GM23338 (cell line): ENCODE measurements at regions not wholly inside any gene's neighbourhood (a gene's known extent, or its start where the extent isn't known, plus 50 kb on each side); places are given as distances from the start of the nearest gene placed in this dataset.

Source experiments
- ATAC-seq: fragments of 200-7000 bp; cut with Tn5 transposase; 3 replicates; pipeline ENCODE4 v1.9.1; 2020
- DNase-seq: peaks from one replicate; pipeline ENCODE4 v3.0.0-alpha.2; 2015; ENCODE audit warnings: low spot score
- H2AFZ ChIP-seq: fragments of 200-600 bp; sonication (generic); 2 replicates; pipeline ENCODE4 v1.8.0; 2016; ENCODE audit warnings: antibody characterized with exemption, mild to moderate bottlenecking, moderate library complexity
- H3F3A ChIP-seq: fragments of 200-600 bp; sonication (generic); replicated peaks from 2 replicates; pipeline ENCODE4 v1.8.0; 2017; ENCODE audit warnings: antibody characterized with exemption, mixed run types, low read depth
- H3K27ac ChIP-seq: fragments of 200-600 bp; sonication (generic); 2 replicates; pipeline ENCODE4 v1.6.1; 2016; ENCODE audit warnings: low read depth
- H3K27me3 ChIP-seq: fragments of 200-600 bp; sonication (generic); 2 replicates; pipeline ENCODE4 v1.8.0; 2016; ENCODE audit warnings: mild to moderate bottlenecking, mixed run types, moderate library complexity; ENCODE audit not compliant: insufficient read depth
- H3K36me3 ChIP-seq: fragments of 200-600 bp; sonication (generic); 2 replicates; pipeline ENCODE4 v1.8.0; 2016; ENCODE audit warnings: mild to moderate bottlenecking; ENCODE audit not compliant: insufficient read depth
- H3K4me1 ChIP-seq: fragments of 200-600 bp; sonication (generic); 2 replicates; pipeline ENCODE4 v1.8.0; 2016; ENCODE audit warnings: mild to moderate bottlenecking, moderate library complexity; ENCODE audit not compliant: insufficient read depth
- H3K4me2 ChIP-seq: fragments of 200-600 bp; sonication (generic); 2 replicates; pipeline ENCODE4 v1.7.1; 2017; ENCODE audit warnings: mixed run types
- H3K4me3 ChIP-seq: fragments of 200-600 bp; sonication (generic); 2 replicates; pipeline ENCODE4 v1.6.1; 2016; ENCODE audit warnings: mixed run types
- H3K79me2 ChIP-seq: fragments of 200-600 bp; sonication (generic); replicated peaks from 2 replicates; pipeline ENCODE4 v1.8.0; 2017; ENCODE audit warnings: mild to moderate bottlenecking; ENCODE audit not compliant: insufficient read depth
- H3K9me2 ChIP-seq: fragments of 200-600 bp; sonication (generic); 2 replicates; pipeline ENCODE4 v1.8.0; 2017; ENCODE audit not compliant: insufficient read depth
- H4K20me1 ChIP-seq: fragments of 200-600 bp; sonication (generic); replicated peaks from 2 replicates; pipeline ENCODE4 v1.8.0; 2017; ENCODE audit warnings: mild to moderate bottlenecking; ENCODE audit not compliant: insufficient read depth
- H3K27ac Mint-ChIP-seq: 2 replicates; pipeline ENCODE4 v1.8.0; 2020; ENCODE audit warnings: inconsistent platforms, mild to moderate bottlenecking, moderate library complexity, mixed read lengths
- H3K27me3 Mint-ChIP-seq: 3 replicates; pipeline ENCODE4 v1.8.0; 2022; ENCODE audit warnings: low read depth, mild to moderate bottlenecking, moderate library complexity, mixed read lengths, inconsistent platforms; ENCODE audit not compliant: insufficient read depth, poor library complexity
- H3K36me3 Mint-ChIP-seq: 3 replicates; pipeline ENCODE4 v1.8.0; 2021; ENCODE audit warnings: low read depth, mild to moderate bottlenecking, inconsistent platforms, moderate library complexity, mixed read lengths
- H3K4me1 Mint-ChIP-seq: 3 replicates; pipeline ENCODE4 v1.8.0; 2020; ENCODE audit warnings: mild to moderate bottlenecking, inconsistent platforms, mixed read lengths
- H3K4me3 Mint-ChIP-seq: 3 replicates; pipeline ENCODE4 v1.8.0; 2021; ENCODE audit warnings: moderate library complexity, mild to moderate bottlenecking, inconsistent platforms, mixed read lengths
- H3K9me3 Mint-ChIP-seq: 3 replicates; pipeline ENCODE4 v1.8.0; 2020; ENCODE audit warnings: moderate library complexity, mild to moderate bottlenecking, inconsistent platforms, mixed read lengths
- CREB1 ChIP-seq: fragments of 250-450 bp; sonication (Bioruptor Pico); IDR thresholded peaks from 2 replicates; pipeline ENCODE4 v1.5.0; 2020; ENCODE audit warnings: low read depth, mild to moderate bottlenecking, moderate library complexity
- EZH2phosphoT487 ChIP-seq: fragments of 200-600 bp; sonication (generic); IDR thresholded peaks from one replicate; pipeline ENCODE4 v1.8.1; 2018; ENCODE audit warnings: antibody characterized with exemption; ENCODE audit not compliant: unreplicated experiment
- JUNB ChIP-seq: IDR thresholded peaks from one replicate; pipeline ENCODE4 v1.6.1; 2016; ENCODE audit warnings: antibody characterized with exemption; ENCODE audit not compliant: unreplicated experiment
- NANOG ChIP-seq: IDR thresholded peaks from 2 replicates; pipeline ENCODE4 v1.6.1; 2016; ENCODE audit warnings: antibody characterized with exemption, borderline replicate concordance
- STAT1 ChIP-seq: IDR thresholded peaks from one replicate; pipeline ENCODE4 v1.6.1; 2016; ENCODE audit warnings: antibody characterized with exemption; ENCODE audit not compliant: unreplicated experiment
- ZNF114 ChIP-seq: fragments of 250-450 bp; sonication (Bioruptor Pico); IDR thresholded peaks from 2 replicates; pipeline ENCODE4 v1.5.0; 2020; ENCODE audit warnings: mild to moderate bottlenecking, moderate library complexity
- ZNF331 ChIP-seq: fragments of 250-450 bp; sonication (Bioruptor Pico); IDR thresholded peaks from 2 replicates; pipeline ENCODE4 v1.5.0; 2020; ENCODE audit warnings: low read depth, mild to moderate bottlenecking, moderate library complexity
- TF ChIP-seq, protein P1 (sequence below): fragments of 250-450 bp; sonication (Bioruptor Pico); IDR thresholded peaks from 2 replicates; pipeline ENCODE4 v1.5.0; 2020; ENCODE audit warnings: mild to moderate bottlenecking, moderate library complexity
- TF ChIP-seq, protein P2 (sequence below), 2 experiments: fragments of 200-600 bp in 1 of 2; sonication (generic) in 1 of 2; conservative IDR thresholded peaks; 2 replicates each; pipeline versions ENCODE4 v1.5.1 to v1.6.1; 2016 to 2017; ENCODE audit warnings: antibody characterized with exemption in 2 of 2, low read depth in 2 of 2, mild to moderate bottlenecking in 2 of 2, moderate library complexity in 1 of 2

DNA sequence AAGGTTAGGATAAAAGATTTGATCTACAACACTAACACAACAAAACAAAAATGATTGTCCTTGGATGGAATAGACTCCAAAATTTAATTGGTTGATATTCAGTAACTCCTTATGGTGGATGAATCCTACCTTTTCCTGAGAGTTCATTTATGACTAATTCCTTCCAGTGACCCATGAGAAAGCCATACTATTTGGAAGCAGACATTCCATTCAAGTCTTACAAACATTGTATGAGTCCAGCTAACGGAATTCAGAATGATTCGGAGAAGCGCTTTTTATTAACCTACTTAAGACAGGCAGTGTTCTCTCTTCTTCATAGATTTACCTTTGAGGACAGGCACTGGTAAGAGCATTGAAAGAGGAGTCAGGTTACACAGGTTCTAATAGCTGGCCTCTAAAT lies 155.6 kb upstream of the ZNF648 start (continued):
- TF ChIP-seq, protein P1, sequence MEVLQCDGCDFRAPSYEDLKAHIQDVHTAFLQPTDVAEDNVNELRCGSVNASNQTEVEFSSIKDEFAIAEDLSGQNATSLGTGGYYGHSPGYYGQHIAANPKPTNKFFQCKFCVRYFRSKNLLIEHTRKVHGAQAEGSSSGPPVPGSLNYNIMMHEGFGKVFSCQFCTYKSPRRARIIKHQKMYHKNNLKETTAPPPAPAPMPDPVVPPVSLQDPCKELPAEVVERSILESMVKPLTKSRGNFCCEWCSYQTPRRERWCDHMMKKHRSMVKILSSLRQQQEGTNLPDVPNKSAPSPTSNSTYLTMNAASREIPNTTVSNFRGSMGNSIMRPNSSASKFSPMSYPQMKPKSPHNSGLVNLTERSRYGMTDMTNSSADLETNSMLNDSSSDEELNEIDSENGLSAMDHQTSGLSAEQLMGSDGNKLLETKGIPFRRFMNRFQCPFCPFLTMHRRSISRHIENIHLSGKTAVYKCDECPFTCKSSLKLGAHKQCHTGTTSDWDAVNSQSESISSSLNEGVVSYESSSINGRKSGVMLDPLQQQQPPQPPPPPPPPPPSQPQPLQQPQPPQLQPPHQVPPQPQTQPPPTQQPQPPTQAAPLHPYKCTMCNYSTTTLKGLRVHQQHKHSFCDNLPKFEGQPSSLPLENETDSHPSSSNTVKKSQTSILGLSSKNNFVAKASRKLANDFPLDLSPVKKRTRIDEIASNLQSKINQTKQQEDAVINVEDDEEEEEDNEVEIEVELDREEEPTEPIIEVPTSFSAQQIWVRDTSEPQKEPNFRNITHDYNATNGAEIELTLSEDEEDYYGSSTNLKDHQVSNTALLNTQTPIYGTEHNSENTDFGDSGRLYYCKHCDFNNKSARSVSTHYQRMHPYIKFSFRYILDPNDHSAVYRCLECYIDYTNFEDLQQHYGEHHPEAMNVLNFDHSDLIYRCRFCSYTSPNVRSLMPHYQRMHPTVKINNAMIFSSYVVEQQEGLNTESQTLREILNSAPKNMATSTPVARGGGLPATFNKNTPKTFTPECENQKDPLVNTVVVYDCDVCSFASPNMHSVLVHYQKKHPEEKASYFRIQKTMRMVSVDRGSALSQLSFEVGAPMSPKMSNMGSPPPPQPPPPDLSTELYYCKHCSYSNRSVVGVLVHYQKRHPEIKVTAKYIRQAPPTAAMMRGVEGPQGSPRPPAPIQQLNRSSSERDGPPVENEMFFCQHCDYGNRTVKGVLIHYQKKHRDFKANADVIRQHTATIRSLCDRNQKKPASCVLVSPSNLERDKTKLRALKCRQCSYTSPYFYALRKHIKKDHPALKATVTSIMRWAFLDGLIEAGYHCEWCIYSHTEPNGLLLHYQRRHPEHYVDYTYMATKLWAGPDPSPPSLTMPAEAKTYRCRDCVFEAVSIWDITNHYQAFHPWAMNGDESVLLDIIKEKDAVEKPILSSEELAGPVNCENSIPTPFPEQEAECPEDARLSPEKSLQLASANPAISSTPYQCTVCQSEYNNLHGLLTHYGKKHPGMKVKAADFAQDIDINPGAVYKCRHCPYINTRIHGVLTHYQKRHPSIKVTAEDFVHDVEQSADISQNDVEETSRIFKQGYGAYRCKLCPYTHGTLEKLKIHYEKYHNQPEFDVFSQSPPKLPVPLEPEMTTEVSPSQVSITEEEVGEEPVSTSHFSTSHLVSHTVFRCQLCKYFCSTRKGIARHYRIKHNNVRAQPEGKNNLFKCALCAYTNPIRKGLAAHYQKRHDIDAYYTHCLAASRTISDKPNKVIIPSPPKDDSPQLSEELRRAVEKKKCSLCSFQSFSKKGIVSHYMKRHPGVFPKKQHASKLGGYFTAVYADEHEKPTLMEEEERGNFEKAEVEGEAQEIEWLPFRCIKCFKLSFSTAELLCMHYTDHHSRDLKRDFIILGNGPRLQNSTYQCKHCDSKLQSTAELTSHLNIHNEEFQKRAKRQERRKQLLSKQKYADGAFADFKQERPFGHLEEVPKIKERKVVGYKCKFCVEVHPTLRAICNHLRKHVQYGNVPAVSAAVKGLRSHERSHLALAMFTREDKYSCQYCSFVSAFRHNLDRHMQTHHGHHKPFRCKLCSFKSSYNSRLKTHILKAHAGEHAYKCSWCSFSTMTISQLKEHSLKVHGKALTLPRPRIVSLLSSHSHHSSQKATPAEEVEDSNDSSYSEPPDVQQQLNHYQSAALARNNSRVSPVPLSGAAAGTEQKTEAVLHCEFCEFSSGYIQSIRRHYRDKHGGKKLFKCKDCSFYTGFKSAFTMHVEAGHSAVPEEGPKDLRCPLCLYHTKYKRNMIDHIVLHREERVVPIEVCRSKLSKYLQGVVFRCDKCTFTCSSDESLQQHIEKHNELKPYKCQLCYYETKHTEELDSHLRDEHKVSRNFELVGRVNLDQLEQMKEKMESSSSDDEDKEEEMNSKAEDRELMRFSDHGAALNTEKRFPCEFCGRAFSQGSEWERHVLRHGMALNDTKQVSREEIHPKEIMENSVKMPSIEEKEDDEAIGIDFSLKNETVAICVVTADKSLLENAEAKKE (CRISPR knock-in tag): no peak
- TF ChIP-seq ZNF114 (no peak), STAT1 (no peak)

DNA sequence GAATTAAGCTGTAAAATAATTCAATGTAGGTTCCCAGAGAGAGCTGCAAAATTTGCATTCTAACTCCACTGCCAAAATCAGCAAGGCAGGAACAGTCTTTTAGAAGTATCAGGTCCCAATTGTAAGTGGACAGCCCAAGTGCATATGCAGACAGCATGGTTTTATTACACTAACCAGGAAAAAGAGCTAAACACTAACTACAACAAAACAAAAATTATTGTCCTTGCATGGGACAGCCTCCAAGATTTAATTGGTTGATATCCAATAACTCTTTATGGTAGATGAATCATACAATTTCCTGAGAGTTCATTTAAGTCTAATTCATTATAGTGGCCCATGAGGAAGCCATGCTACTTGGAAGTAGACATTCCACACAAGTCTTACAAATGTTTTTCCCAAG lies 154.3 kb upstream of the ZNF648 start:
- no peaks in the 10 kb centered on the region; the same call in 2 of the 3 replicates for H3K4me1 Mint-ChIP-seq
- no peak overlapping the region for H2AFZ ChIP-seq
- ATAC-seq: no peak
- TF ChIP-seq STAT1 (no peak), JUNB (no peak), EZH2phosphoT487 (no peak), NANOG (no peak), CREB1 (no peak), ZNF331 (no peak)
- TF ChIP-seq, protein P1 (CRISPR knock-in tag): no peak
- TF ChIP-seq, protein P2, sequence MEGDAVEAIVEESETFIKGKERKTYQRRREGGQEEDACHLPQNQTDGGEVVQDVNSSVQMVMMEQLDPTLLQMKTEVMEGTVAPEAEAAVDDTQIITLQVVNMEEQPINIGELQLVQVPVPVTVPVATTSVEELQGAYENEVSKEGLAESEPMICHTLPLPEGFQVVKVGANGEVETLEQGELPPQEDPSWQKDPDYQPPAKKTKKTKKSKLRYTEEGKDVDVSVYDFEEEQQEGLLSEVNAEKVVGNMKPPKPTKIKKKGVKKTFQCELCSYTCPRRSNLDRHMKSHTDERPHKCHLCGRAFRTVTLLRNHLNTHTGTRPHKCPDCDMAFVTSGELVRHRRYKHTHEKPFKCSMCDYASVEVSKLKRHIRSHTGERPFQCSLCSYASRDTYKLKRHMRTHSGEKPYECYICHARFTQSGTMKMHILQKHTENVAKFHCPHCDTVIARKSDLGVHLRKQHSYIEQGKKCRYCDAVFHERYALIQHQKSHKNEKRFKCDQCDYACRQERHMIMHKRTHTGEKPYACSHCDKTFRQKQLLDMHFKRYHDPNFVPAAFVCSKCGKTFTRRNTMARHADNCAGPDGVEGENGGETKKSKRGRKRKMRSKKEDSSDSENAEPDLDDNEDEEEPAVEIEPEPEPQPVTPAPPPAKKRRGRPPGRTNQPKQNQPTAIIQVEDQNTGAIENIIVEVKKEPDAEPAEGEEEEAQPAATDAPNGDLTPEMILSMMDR (conservative IDR thresholded peaks at IDR 0.05; ENCODE audit: low read depth in 2 of 2): no peak

More for the DNA sequence above, 154.3 kb upstream of the ZNF648 start:
- Histone ChIP-seq H4K20me1 (no peaks in the 10 kb centered on the region), H3K9me2 (no peaks in the 10 kb centered on the region; the same call in 1 of the 2 replicates), H3K4me1 (no peaks in the 10 kb centered on the region), H3K27ac (no peak overlapping the region), H3K36me3 (no peaks in the 10 kb centered on the region), H3F3A (no peaks in the 10 kb centered on the region), H3K4me3 (no peak overlapping the region), H3K4me2 (no peak overlapping the region), H3K79me2 (no peaks in the 10 kb centered on the region), H3K27me3 (no peaks in the 10 kb centered on the region)
- H3K4me3 Mint-ChIP-seq: no peak overlapping the region
- no peak overlapping the region for H3K27ac Mint-ChIP-seq
- peaks cover 5% of the 10 kb centered on the region for H3K27me3 Mint-ChIP-seq
- peaks cover 12% of the 10 kb centered on the region for H3K9me3 Mint-ChIP-seq
- DNase-seq: no peak
- no peaks in the 10 kb centered on the region; the same call in 2 of the 3 replicates for H3K36me3 Mint-ChIP-seq
